HG03108 (cell line): ENCODE measurements at regions not wholly inside any gene's neighbourhood (a gene's known extent, or its start where the extent isn't known, plus 50 kb on each side); places are given as distances from the start of the nearest gene placed in this dataset.
A peak's percentile ranks its signal among the peaks of the same experiment; 100 is the strongest.

Source experiments
- ATAC-seq: cut with Tn5 transposase; IDR thresholded peaks from one replicate; pipeline ENCODE4 v1.9.1; 2021; ENCODE audit warnings: moderate library complexity; ENCODE audit not compliant: unreplicated experiment

- no peak for ATAC-seq
Measured at GRCh38 chr2:126748188-126748760, 92.3 kb downstream of the GYPC start.

GRCh38 chr2:126748929-126749518 lies 93.1 kb downstream of the GYPC start:
- no peak for ATAC-seq

- peak; percentile 47 for ATAC-seq
Measured at GRCh38 chr2:126749537-126749936, 93.6 kb downstream of the GYPC start.

- ATAC-seq = no peak
Measured at GRCh38 chr2:126750506-126750905, 94.5 kb downstream of the GYPC start.

- no peak for ATAC-seq
Measured at GRCh38 chr2:126751477-126751876, 95.5 kb downstream of the GYPC start.

GRCh38 chr2:126752876-126753275 lies 96.9 kb downstream of the GYPC start:
- ATAC-seq = no peak

GRCh38 chr2:126753501-126754212 lies 97.7 kb downstream of the GYPC start:
- no peak for ATAC-seq

GRCh38 chr2:126754240-126755004 lies 98.5 kb downstream of the GYPC start:
- ATAC-seq = no peak

- ATAC-seq = no peak
Measured at GRCh38 chr2:126756125-126756524, 100.2 kb downstream of the GYPC start.

- no peak for ATAC-seq
Measured at GRCh38 chr2:126761256-126761980, 105.5 kb downstream of the GYPC start.

- ATAC-seq = no peak
Measured at GRCh38 chr2:126761981-126762878, 106.3 kb downstream of the GYPC start.

GRCh38 chr2:126764686-126765265 lies 108.8 kb downstream of the GYPC start:
- ATAC-seq = no peak

GRCh38 chr2:126765395-126765794 lies 109.4 kb downstream of the GYPC start:
- no peak for ATAC-seq

GRCh38 chr2:126766295-126766968 lies 110.5 kb downstream of the GYPC start:
- ATAC-seq = no peak

- no peak for ATAC-seq
Measured at GRCh38 chr2:126766969-126767296, 111.0 kb downstream of the GYPC start.

- ATAC-seq = no peak
Measured at GRCh38 chr2:126769118-126769517, 113.2 kb downstream of the GYPC start.

GRCh38 chr2:126770466-126770865 lies 114.5 kb downstream of the GYPC start:
- no peak for ATAC-seq

- no peak for ATAC-seq
Measured at GRCh38 chr2:126771094-126771493, 115.1 kb downstream of the GYPC start.

- ATAC-seq = no peak
Measured at GRCh38 chr2:126771501-126772195, 115.7 kb downstream of the GYPC start.
